ENCODE measurements at regions not wholly inside any gene's neighbourhood (a gene's known extent, or its start where the extent isn't known, plus 50 kb on each side); places are given as distances from the start of the nearest gene placed in this dataset.
"Not testable (repeated sequence)": the region's sequence is repeated elsewhere in the genome, so short reads cannot be mapped to it uniquely, and the experiment has no call there.

DNA sequence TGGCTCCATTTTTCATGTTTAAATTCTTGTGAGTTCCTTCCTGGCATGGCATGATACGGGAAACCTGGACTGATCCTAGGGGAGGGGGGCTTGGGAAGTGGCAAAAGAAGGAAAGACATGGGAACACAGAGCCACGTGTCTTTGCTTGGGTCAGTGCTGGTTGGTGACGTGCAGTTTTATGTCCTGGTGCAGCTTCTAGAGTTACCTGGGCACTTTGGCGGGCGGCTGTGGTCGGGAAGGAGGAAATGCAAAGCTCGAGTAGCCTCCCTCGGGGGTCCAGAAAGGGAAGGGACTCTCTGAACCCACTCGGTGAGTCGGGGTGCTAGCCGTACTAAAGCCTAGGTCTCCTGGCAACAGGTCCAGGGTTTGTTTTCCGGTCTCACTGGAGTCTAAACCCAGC is 94.6 kb downstream of the APOB start:
- Histone ChIP-seq H3K27ac (ENCODE audit: low read depth in 1 of 2, low read length in 1 of 2) (no peak overlapping the region), H3K27me3 (ENCODE audit: control insufficient read depth in 3 of 3, insufficient read depth in 3 of 3, low read length in 2 of 3) (peaks cover 0 to 4% (median 4%) of the 10 kb centered on the region in 3 donors), H3K4me3 (no peak overlapping the region), H3K4me1 (ENCODE audit: control insufficient read depth in 5 of 5, insufficient read depth in 5 of 5, low read length in 5 of 5) (no peaks in the 10 kb centered on the region), H3K9me3 (ENCODE audit: control insufficient read depth in 4 of 4, insufficient read depth in 3 of 4, low read length in 3 of 4) (peaks cover 0 to 4% (median 0%) of the 10 kb centered on the region in 4 donors), H3K36me3 (ENCODE audit: control insufficient read depth in 4 of 4, insufficient read depth in 4 of 4, low read length in 4 of 4) (no peaks in the 10 kb centered on the region), H3K9ac (ENCODE audit: insufficient read depth in 1 of 2, low read length in 2 of 2) (no peak overlapping the region)
- no peak for DNase-seq
- WGBS, 2 donors = 73% methylated on average over 12 of the region's 12 CpGs
- no peak for ATAC-seq (ENCODE audit: insufficient read depth, low FRiP score)
- TF ChIP-seq, protein P1, sequence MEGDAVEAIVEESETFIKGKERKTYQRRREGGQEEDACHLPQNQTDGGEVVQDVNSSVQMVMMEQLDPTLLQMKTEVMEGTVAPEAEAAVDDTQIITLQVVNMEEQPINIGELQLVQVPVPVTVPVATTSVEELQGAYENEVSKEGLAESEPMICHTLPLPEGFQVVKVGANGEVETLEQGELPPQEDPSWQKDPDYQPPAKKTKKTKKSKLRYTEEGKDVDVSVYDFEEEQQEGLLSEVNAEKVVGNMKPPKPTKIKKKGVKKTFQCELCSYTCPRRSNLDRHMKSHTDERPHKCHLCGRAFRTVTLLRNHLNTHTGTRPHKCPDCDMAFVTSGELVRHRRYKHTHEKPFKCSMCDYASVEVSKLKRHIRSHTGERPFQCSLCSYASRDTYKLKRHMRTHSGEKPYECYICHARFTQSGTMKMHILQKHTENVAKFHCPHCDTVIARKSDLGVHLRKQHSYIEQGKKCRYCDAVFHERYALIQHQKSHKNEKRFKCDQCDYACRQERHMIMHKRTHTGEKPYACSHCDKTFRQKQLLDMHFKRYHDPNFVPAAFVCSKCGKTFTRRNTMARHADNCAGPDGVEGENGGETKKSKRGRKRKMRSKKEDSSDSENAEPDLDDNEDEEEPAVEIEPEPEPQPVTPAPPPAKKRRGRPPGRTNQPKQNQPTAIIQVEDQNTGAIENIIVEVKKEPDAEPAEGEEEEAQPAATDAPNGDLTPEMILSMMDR (IDR thresholded peaks at IDR 0.05; ENCODE audit: control extremely low read depth, extremely low read depth) = no peak

DNA sequence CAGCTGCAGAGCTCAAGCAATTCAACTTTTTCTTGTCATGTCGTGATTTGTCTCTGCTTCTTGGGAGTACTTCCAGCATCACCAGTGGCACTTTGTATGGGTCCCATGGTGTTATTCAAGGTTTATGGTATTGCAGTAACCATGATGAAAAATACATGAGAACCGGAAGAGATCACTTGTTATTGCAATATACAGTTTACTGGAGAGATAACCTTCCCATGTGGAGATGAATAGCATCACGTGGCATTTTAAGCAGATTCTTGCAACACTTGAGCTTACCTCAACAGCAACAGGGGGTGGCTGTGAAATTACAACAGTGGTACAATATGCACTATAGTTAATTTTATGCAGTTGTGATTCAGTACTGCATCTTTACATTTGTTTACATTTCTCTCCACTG is 97.4 kb downstream of the APOB start:
- ATAC-seq (ENCODE audit: insufficient read depth, low FRiP score) = no peak
- no peaks in the 10 kb centered on the region for H3K4me1 ChIP-seq (ENCODE audit: control insufficient read depth in 5 of 5, insufficient read depth in 5 of 5, low read length in 5 of 5)
- TF ChIP-seq, protein P1 (IDR thresholded peaks at IDR 0.05; ENCODE audit: control extremely low read depth, extremely low read depth) = no peak
- no peak overlapping the region for H3K4me3 ChIP-seq
- H3K36me3 ChIP-seq (ENCODE audit: control insufficient read depth in 4 of 4, insufficient read depth in 4 of 4, low read length in 4 of 4) = no peaks in the 10 kb centered on the region
- H3K27ac ChIP-seq (ENCODE audit: low read depth in 1 of 2, low read length in 1 of 2) = no peak overlapping the region
- peaks cover 0 to 6% (median 0%) of the 10 kb centered on the region in 3 donors for H3K27me3 ChIP-seq (ENCODE audit: control insufficient read depth in 3 of 3, insufficient read depth in 3 of 3, low read length in 2 of 3)
- no peak overlapping the region for H3K9ac ChIP-seq (ENCODE audit: insufficient read depth in 1 of 2, low read length in 2 of 2)
- no peaks in the 10 kb centered on the region for H3K9me3 ChIP-seq (ENCODE audit: control insufficient read depth in 4 of 4, insufficient read depth in 3 of 4, low read length in 3 of 4)
- 75 to 83% methylated on average over 3 of the region's 3 CpGs for WGBS, 2 donors
- no peak for DNase-seq

DNA sequence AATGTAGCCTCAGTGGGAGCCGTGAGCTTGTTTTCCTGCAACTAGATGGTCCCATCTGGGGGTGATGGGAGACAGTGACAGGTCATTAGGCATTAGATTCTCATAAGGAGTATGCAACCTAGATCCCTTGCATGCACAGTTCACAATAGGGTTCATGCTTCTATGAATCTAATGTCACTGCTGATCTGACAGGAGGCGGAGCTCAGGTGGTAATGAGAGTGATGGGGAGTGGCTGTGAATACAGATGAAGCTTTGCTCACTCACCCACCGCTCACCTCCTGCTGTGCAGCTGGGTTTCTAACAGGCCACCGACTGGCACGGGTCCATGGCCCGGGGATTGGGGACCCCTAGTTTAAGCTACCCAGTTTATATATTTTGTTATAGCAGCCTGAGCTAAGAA is 100.2 kb downstream of the APOB start:
- H3K4me3 ChIP-seq; H3K9me3 ChIP-seq (ENCODE audit: control insufficient read depth in 4 of 4, insufficient read depth in 3 of 4, low read length in 3 of 4); H3K4me1 ChIP-seq (ENCODE audit: control insufficient read depth in 5 of 5, insufficient read depth in 5 of 5, low read length in 5 of 5); H3K27me3 ChIP-seq (ENCODE audit: control insufficient read depth in 3 of 3, insufficient read depth in 3 of 3, low read length in 2 of 3); ATAC-seq (ENCODE audit: insufficient read depth, low FRiP score); H3K27ac ChIP-seq (ENCODE audit: low read depth in 1 of 2, low read length in 1 of 2); DNase-seq; H3K9ac ChIP-seq (ENCODE audit: insufficient read depth in 1 of 2, low read length in 2 of 2); H3K36me3 ChIP-seq (ENCODE audit: control insufficient read depth in 4 of 4, insufficient read depth in 4 of 4, low read length in 4 of 4): not testable (repeated sequence)
- WGBS, 2 donors = 78 to 79% methylated on average over 6 of the region's 6 CpGs

DNA sequence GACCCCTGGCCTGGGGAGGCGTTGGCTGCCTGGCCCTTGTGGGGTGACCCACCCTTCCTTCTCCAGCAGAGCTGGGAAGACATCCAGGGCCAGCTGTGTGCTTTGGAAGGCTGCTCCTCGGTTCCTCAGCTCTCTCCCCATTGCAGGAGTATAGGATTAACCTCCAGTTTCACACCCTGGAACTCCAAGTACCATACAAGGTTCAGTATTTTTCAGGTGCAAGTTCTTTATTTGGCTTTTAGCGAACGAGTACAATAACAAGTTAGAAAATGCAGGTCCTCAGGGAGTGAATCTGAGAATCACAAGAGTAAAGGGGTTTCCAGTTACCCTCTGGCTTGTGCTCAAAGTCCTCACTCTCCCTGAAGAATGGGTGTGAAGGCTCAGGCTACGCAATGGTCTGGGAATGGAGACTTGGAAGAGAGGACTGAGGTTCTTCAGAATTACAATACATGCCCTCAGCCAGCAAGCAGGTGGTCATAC is 101.2 kb downstream of the APOB start:
- no peak overlapping the region for H3K9ac ChIP-seq (ENCODE audit: insufficient read depth in 1 of 2, low read length in 2 of 2)
- no peaks in the 10 kb centered on the region for H3K36me3 ChIP-seq (ENCODE audit: control insufficient read depth in 4 of 4, insufficient read depth in 4 of 4, low read length in 4 of 4)
- 74 to 83% methylated on average over 5 of the region's 5 CpGs for WGBS, 2 donors
- TF ChIP-seq, protein P1 (IDR thresholded peaks at IDR 0.05; ENCODE audit: control extremely low read depth, extremely low read depth) = no peak
- no peak overlapping the region for H3K4me3 ChIP-seq
- no peak overlapping the region for H3K27ac ChIP-seq (ENCODE audit: low read depth in 1 of 2, low read length in 1 of 2)
- no peak for ATAC-seq (ENCODE audit: insufficient read depth, low FRiP score)
- H3K9me3 ChIP-seq (ENCODE audit: control insufficient read depth in 4 of 4, insufficient read depth in 3 of 4, low read length in 3 of 4) = no peaks in the 10 kb centered on the region
- DNase-seq = no peak
- H3K27me3 ChIP-seq (ENCODE audit: control insufficient read depth in 3 of 3, insufficient read depth in 3 of 3, low read length in 2 of 3) = peaks cover 0 to 7% (median 2%) of the 10 kb centered on the region in 3 donors
- no peaks in the 10 kb centered on the region for H3K4me1 ChIP-seq (ENCODE audit: control insufficient read depth in 5 of 5, insufficient read depth in 5 of 5, low read length in 5 of 5)
